ENCODE measurements at regions not wholly inside any gene's neighbourhood (a gene's known extent, or its start where the extent isn't known, plus 50 kb on each side); places are given as distances from the start of the nearest gene placed in this dataset.
"Not testable (repeated sequence)": the region's sequence is repeated elsewhere in the genome, so short reads cannot be mapped to it uniquely, and the experiment has no call there.

DNA sequence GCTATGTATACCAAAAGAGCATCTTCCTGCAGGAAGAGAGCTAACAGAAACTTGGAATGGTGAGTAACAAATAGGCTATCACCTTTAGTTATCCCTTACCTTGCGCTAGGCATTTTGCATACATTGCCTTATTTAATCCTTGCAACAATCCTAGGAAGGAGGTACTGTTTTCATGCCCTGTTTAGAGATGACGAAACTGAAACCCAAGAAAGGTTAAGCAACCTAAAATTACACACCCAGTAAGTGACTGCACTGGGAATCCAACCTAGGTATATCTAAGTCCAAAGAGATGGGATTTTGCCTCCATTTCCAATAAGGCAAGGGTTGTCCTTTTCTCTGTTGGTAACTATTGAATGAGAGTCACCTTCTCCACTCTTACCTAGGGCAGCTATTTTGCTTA lies 144.5 kb downstream of the TM2D1 start:
- DNase-seq (ENCODE audit: low read depth in 3 of 3), result no peak

DNA sequence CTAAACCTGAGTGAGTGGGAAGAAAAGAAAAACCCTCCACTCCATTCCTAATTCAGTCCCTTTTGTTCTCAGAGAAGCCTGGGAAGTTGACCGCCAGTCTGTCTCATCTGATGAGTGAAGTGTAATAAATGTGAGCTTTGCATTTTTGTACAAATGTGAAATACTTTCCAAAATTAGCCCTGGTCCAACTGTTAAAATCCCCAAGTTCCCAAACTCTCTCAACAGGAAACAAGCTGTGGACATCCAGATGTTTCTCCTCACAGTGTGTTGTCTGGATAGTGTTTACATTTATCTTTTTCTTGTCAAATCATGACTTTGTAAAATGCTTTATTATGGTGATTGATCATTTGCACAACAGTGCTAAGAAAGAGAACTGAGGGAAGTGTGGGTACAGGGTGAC lies 145.1 kb downstream of the TM2D1 start:
- DNase-seq (ENCODE audit: low read depth in 3 of 3), result no peak

DNA sequence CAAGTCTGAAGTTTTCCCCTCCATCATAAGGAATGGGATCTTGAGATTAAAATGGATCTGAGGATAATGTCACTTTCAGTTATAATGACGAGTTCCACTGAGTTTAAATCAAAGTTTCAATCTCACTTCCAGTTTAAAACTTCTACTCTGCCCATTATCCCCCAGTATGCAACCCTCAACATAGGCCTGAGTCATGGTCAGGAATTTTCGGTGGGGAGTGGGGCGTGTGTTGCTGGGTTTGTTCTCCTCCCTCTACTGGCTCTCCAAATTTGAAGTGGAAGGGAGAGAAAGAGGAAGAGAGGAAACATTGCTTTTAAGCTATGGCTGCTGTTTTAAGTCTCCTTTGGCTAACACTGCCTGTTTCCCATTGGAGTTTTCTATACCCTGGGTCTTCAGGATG lies 152.9 kb downstream of the TM2D1 start:
- no peak for DNase-seq (ENCODE audit: low read depth in 3 of 3)

DNA sequence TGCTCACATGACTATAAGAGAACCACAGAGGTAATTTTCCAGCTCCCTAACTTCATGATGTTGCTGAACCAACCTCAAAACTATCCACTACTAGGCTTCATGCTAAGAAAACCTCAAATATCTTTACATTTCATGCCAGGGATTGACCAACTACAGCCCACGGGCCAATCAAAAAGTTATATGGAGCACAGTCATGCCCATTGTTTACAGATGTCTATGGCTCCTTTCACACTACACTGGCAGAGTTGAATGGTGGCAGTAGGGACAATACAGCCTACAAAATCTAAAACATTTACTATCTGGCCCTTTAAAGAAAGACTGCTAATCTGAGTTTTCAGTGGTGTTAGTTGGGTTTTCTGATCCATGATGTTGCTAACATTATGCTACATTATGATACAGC lies 154.8 kb downstream of the TM2D1 start:
- no peak for DNase-seq (ENCODE audit: low read depth in 3 of 3)

DNA sequence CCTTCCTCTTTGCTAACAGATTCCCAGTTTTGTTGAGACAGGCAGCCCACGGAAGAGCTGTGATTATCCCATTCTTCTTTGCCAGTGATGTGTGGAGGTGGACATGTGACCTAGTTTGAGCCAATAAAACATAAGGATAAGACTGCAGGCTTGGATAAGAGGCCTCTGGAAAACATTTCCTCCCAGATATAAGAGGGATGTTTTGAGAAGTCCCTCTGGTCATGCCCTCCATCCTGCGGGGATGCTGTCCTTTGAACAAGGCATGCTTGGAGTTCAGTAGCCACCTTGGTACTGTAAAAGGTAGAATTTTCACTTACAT lies 155.7 kb downstream of the TM2D1 start:
- DNase-seq (ENCODE audit: low read depth in 3 of 3), result no peak

DNA sequence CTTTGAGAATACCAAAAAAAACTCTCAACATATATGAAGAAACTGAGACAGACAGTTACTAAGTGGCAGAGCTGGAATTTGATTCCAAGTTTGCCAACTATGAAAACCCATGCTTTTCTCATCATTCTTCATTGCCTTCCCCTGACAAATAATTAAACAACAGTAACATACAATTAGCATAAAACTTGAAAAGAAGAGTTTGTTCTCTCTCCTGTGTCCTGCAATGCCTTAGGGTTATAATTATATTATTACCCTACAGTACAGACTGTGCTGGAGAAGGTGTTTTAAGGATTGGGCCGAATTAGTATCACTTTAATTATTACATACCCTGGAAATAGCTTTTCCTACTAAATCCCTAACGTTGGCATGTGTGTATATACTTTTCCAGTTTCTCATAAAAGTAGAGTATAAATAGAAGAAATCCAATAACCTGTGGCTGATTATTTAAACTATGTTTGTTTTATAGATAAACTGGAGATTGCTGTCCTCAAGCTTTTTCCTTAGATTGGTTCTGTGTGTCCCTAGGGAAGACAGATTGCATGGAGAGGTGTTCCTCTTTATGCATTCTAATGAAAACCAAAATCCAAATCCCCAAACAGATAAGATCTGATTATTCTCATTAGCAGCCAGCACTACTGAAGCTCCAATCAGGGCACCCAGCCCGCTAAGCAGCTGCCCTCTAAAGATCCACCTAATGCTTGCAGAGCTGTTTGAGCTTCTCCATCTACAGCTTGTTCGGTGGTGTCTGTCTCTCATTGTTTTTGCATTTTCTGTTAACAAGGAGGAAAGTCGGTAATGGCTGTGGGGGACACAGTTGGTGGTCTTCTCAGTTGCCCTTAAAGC lies 156.3 kb downstream of the TM2D1 start:
- DNase-seq (ENCODE audit: low read depth in 3 of 3), result no peak

DNA sequence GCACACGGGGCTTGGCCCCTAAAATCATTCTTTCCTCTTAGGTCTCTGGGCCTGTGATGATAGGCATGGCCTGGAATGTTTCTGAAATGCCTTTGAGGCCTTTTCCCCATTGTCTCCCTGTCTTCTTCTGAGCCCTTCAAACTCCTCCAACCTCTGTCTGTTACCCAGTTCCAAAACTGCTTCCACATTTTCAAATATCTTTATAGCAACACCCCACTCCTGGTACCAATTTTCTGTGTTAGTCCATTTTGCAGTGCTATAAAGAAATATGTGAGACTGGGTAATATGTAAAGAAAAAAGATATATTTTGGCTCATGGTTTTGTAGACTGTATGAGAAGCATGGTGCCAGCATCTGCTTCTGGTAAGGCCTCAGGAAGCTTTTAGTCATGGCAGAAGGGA lies 158.8 kb downstream of the TM2D1 start:
- DNase-seq (ENCODE audit: low read depth in 3 of 3), result no peak

DNA sequence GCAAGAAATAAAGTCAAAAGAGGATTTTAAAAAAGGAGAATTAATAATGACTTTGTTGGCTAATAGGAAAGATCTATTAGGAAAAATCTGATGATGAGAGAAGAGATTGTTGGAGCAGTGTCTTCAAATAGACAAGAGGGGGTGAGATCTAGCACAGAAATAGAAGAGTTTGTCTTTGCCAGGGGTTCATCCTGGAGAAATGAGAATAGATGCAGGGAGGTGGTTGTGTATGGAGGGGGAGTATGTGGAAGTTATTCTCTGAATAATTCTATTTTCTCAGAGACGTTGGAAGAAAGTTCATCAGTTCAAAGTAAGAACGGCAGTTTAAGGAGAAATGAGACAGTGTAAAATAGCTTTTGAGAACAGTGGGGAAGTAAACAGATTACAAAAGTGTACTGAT lies 161.3 kb downstream of the TM2D1 start:
- DNase-seq (ENCODE audit: low read depth in 3 of 3), result no peak

DNA sequence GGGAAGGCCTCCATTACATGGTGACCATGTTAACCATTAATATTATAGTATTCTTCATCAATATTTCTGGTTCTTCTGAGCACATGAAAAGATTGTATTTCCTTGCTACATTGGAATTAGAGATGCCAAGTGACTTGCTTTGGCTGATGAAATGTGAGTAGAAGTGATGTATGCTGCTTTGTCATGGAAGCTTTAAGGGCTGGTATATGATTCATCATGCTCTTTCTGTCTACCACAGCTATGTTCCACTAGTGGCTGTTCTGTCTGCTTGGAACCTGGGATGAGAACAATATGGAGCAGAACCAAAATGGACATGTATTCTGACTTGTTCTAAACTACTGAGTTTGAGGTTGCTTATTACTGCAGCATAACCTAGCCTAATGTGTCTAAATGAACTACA lies 163.3 kb downstream of the TM2D1 start:
- no peak for DNase-seq (ENCODE audit: low read depth in 3 of 3)

DNA sequence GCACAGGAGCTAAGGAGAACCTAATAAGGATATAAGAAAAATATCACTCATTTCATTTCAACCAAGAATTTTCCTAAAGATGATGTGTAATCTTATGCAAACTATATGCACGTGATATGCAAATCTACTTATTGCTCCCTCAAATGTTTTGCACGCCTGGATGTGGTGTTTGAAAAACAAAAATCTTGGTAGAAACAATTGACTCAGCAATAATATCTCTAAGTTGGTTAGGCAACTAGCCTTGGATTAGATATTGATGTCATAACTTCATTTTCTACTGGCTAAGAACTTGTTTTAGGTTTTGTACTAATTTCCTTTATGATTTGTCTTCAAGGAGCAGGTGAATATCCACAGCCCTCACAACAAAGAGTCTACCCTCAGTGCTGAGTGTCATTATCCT lies 164.6 kb downstream of the TM2D1 start:
- DNase-seq (ENCODE audit: low read depth in 3 of 3), result no peak

DNA sequence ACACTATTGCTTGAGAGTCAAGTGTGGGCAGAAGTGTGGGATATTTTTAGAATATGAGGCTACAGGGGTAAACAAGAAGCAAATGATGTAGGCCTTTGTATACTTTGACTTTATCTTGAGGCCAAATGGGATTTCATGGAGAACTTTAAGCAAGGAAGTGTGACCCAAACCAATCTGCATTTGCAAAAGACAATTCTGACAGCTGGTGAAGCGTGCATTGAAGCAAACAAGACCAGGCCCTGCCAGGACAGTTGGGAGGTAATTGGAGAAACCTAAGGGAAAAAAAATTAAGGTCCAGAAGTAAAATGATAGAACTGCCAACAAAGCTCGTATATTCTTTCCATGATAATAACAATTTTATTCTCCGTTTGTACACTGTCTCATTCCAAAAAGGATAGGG lies 168.3 kb downstream of the TM2D1 start:
- DNase-seq (ENCODE audit: low read depth in 3 of 3), result no peak

DNA sequence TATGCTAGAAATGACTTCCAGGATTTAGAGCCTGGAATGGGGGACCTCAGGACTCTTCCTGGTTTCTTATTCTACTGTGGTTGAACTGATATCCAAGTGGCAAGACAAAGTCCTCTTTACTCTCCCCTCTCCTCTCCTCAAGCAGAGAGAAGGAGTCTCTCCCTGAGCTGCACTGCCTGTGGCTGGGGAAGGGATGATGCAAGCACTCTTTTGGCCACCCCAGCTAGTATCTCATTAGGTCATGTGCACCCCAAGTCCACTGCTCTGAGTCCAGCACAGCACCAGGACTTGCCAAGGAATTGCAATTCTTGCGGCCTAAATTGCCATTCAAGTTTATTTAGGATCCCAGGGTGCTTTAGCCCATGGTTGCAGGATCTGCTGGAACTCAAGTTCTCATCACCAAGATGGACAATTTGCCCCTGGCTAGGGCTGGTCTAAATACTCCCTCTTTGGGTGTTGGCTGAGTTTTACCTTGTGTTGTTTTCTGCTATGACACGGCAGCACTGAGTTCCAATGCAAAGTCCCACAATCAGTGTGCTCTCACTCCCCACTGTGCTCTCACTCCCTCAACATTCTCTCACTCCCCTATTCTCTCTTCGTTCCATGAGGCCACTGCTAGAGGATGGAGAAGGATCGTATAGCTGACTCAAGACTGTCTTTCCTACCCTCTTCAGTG lies 172.2 kb downstream of the TM2D1 start:
- DNase-seq (ENCODE audit: low read depth in 3 of 3), result no peak

DNA sequence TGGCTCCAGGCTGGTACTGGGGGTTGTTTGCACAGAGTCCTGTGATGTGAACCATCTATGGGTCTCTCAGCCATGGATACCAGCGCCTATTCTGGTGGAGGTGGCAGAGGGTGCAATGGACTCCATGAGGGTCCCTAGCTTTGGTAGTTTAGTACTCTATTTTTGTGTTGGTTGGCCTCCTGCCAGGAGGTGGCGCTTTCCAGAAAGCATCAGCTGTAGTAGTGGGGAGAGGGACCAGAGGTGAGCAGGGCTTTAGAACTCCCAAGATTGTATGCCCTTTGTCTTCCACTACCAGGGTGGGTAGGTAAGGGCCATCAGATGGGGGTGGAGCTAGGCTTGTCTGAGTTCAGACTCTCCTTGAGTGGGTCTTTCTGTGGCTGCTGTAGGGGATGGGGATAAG lies 177.6 kb downstream of the TM2D1 start:
- DNase-seq (ENCODE audit: low read depth in 3 of 3), result not testable (repeated sequence)

DNA sequence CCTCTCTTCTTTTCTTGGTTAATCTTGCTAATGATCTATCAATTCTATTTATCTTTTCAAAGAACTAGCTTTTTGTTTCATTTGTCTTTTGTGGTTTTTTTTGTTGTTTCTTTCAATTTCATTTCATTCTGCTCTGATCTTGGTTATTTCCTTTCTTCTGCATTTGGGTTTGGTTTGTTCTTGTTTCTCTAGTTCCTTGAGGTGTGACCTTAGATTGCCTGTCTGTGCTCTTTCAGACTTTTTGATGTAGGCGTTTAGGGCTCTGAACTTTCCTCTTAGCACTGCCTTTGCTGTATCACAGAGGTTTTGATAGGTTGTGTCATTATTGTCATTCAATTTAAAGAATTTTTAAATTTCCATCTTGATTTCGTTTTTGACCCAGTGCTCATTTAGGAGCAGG lies 180.1 kb downstream of the TM2D1 start:
- not testable (repeated sequence) for DNase-seq (ENCODE audit: low read depth in 3 of 3)

DNA sequence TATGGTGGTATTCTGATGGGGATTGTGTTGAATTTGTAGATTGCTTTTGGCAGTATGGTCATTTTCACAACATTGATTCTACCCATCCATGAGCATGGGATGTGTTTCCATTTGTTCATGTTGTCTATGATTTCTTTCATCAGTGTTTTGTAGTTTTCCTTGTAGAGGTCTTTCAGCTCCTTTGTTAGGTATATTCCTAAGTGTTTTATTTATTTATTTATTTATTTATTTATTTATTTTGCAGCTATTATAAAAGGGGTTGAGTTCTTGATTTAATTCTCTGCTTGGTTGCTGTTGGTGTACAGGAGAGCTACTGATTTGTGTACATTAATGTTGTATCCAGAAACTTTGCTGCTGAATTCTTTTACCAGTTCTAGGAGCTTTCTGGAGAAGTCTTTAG lies 181.4 kb downstream of the TM2D1 start:
- not testable (repeated sequence) for DNase-seq (ENCODE audit: low read depth in 3 of 3)

DNA sequence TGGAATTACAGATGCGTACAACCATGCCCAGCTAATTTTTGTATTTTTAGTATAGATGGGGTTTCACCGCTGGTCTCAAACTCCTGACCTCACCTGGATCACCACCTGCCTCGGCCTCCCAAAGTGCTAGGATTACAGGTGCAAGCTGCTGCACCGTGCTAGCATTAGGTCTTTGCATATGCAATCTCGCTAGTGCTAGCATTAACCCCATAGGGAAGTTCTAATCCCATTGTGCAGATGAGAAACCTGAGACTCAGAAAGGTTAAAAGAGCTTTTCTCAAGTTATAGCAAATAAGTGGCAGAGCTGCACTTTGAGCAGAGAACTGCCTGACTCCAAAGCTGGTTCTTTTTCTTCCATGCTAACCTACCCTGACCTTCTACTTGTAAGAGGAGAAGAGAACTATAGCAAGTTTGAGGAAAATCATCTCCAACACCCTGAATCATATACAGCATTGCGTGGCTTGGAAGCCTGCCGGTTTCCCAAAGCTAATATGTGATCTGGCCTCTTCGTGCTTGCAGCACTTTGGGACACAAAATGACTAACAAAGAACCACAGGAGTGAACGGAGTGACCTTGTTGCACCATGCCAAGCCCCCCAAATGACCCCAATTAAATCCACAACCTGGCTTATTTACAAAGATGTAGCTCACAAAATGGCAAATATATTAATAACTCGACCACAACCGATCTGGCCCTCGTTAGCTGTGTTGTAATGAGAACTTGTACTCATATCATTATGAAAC lies 185.1 kb downstream of the TM2D1 start:
- no peak for DNase-seq (ENCODE audit: low read depth in 3 of 3)

DNA sequence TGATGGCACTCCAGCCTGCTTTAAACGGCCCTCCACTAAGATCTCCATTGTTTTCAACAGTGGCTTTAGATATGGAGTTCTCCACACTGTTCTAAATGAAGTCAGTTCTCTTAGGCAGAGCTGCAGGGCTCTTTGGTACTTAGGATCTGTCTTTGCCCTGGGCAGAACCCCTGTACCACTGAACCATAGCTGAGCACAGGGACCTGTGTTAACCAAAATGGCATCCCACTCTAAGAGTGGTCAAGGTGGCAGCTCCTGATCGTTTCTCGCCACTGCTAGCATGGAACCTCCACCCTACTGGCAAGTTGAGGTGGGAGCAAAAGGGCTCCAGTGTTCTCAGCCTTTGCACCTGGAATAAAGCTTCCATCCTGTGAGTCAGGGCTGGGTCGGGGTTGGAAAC lies 186.7 kb downstream of the TM2D1 start:
- no peak for DNase-seq (ENCODE audit: low read depth in 3 of 3)

DNA sequence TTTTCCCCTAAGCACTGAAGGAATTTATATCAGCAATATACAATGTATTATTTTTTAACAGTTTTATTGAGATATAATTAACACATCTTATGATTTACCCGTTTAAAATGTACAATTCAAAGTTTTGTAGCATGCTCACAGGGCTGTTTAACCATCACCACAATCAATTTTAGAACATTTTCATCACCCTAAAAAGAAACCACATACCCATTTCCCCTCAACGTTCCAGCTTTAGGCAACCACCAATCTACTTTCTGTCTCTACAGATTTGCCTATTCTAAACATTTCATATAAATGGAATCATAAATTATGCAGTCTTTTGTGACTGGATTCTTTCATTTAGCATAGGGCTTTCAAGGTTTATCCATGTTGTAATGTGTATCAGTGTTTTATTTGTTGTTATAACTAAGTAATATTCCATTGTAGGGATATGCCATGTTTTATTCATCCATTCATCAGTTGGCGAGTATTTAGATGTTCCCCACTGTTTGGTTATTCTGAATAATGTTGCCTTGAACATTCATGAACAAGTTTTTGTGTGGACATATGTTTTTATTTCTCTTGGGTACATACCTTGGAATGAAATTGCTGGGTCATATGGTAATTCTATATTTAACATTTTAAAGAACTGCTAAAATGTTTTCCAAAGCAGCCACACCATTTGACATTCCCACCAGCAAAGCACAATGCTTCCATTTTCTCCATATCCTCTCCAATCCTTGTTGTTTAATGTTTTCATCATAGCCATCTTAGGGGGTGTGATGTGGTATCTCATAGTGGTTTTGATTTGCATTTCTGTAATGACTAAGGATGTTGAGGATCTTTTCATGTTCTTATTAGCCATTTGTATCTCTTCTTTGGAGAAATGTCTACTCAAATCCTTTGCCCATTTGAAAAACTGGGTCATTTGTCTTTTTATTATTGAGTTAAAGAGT lies 188.5 kb downstream of the TM2D1 start:
- no peak for DNase-seq (ENCODE audit: low read depth in 3 of 3)

DNA sequence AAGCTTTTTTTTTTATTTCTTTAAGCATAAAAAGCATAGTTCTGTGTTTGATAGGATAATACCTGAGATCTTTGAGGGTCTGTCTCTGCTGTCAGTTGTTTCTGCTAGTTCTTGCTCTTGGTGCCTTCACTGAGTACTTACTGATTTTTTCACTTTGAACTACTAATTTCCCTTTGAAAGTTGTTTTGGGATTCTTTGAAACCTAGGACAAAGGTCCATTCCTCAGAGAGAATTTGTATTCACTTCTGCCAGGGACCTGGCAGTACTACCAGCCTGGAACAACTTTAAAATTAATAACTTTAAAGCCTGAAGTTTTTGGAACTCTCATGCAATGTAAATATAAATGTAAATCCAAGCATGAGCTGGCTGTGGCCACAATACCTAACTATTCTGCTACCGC lies 190.1 kb downstream of the TM2D1 start:
- DNase-seq (ENCODE audit: low read depth in 3 of 3), result no peak

DNA sequence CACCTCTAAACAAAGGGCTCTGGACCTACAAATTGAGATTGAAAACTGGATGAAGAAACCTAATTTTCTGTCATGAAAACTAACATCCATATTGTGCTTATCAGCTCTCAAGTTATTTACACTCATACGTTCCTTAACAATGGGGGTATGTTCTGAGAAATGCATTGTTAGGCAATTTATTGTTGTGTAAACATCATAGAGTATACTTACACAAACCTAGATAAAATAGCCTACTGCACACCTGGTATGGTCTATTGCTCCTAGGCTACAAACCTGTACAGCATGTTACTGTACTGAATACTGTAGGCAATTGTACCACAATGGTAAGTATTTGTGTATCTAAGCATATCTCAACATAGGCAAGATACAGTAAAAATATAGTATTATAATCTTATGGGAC lies 191.4 kb downstream of the TM2D1 start:
- no peak for DNase-seq (ENCODE audit: low read depth in 3 of 3)

DNA sequence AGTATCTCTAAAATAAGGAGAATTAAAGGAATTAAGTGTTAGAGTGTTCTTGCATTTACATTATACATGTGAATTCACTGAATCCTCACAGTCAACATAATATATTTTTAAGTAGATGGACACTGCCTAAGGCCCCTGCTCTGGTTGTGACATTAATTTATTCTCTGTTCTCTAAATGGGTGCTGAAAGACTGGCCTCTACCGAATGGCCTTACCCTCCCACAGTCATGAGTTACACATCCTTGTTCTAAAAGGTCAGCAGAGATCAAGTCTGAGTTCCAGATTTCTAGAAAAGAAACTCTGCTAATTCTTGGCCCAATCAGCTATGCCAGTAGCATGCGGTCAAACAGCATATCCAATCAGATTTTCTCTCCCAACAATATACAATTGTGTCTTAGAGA lies 193.2 kb downstream of the TM2D1 start:
- no peak for DNase-seq (ENCODE audit: low read depth in 3 of 3)
